ENCODE measurements at regions not wholly inside any gene's neighbourhood (a gene's known extent, or its start where the extent isn't known, plus 50 kb on each side); places are given as distances from the start of the nearest gene placed in this dataset.

GRCh38 chr5:33238826-33239695, 201.7 kb upstream of the TARS1 start (continued):
- no peak for TF ChIP-seq PRDM15 (CRISPR knock-in tag; IDR thresholded peaks at IDR 0.05)
- no peak for TF ChIP-seq ZNF44 (CRISPR knock-in tag; IDR thresholded peaks at IDR 0.05)
- no peak for TF ChIP-seq POGK (CRISPR knock-in tag; conservative IDR thresholded peaks at IDR 0.05)
- TF ChIP-seq ZBTB26 (CRISPR knock-in tag; IDR thresholded peaks at IDR 0.05; ENCODE audit: borderline replicate concordance), result no peak
- TF ChIP-seq SMARCC2 (IDR thresholded peaks at IDR 0.05), result no peak
